GM11168 (cell line): ENCODE measurements at regions not wholly inside any gene's neighbourhood (a gene's known extent, or its start where the extent isn't known, plus 50 kb on each side); places are given as distances from the start of the nearest gene placed in this dataset.

Experiments used
- in situ Hi-C: fragments of 300-500 bp; cut with MboI; formaldehyde crosslinking; loops from one replicate; pipeline ENCODE4 v1.12.0; 2022; ENCODE audit warnings: low sequenced_read_pairs; ENCODE audit not compliant: unreplicated experiment

DNA sequence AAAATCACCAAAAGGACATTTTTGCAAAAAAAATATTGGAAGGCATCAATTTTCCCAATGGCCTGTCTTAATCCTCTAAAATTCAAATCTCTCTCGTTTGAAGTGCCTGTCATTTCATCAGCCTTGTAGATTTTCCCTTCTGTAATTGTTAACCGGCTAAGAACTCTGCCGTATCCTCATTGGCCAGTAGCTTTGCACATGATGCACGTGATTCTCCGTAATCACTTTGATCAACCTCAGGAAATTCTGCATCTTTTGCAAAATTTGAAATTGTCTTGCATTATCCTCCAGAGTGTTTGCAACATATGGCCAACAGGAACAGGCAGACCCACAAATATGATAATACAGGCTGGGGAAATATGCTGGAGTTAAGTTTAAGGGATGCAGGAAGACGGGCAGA is 184.2 kb upstream of the RPL38 start:
- in situ Hi-C loops = no loop called here

- in situ Hi-C loops = no loop called here
Observed at GRCh38 chr17:74019860-74020259, 183.6 kb upstream of the RPL38 start.

DNA sequence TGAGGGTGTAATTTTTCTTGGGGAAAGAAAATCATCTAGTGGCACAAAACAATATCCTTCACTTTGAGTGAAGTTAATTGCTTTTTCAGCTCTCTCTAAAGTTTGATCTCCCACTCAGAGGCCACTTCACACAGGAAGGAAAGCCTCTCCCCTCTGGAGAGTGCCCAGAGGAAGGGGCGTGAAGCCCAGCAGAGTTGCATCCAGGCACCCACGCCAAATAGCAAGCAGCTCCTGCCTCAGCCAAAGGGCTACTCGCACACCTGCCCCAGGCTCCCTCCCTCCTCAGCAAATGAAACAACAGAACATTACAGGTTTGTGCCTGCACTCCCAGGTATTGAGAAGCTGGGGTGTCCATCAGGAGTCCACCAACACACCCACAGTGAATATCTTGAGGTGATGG is 183.0 kb upstream of the RPL38 start:
- in situ Hi-C loops = no loop called here

DNA sequence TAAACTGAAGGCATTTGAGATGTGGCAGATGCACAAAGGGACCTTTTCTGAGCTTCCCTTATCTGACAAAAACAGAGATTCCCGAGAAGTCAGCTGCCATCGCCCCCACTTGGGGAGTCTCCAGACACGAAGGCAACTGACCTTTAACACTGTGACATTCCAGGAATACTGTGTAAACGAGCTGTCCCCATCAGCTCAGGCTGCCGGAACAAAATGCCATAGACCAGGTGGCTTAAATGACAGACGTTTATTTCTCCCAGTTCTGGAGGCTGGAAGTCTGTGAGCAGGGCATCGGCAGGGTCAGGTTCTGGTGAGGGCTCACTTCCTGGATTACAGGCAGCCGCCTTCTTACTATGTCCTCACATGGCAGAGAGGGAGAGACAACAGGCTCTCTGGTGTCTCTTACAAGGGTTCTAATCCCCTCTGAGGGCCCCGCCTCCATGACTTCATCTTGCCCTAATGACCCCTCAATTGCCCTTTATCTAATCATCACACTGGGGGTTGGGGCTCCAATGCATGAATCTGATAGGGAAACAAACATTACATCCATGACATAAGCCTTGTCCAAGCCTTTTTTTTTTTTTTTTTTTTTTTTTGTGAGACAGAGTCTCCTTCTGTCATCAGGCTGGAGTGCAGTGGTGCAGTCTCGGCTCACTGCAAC is 178.5 kb upstream of the RPL38 start:
- in situ Hi-C loops = no loop called here

GRCh38 chr17:74027444-74027843 is 176.0 kb upstream of the RPL38 start:
- in situ Hi-C loops = no loop called here

- in situ Hi-C loops = no loop called here
Observed at GRCh38 chr17:74028354-74029116, 174.9 kb upstream of the RPL38 start.

DNA sequence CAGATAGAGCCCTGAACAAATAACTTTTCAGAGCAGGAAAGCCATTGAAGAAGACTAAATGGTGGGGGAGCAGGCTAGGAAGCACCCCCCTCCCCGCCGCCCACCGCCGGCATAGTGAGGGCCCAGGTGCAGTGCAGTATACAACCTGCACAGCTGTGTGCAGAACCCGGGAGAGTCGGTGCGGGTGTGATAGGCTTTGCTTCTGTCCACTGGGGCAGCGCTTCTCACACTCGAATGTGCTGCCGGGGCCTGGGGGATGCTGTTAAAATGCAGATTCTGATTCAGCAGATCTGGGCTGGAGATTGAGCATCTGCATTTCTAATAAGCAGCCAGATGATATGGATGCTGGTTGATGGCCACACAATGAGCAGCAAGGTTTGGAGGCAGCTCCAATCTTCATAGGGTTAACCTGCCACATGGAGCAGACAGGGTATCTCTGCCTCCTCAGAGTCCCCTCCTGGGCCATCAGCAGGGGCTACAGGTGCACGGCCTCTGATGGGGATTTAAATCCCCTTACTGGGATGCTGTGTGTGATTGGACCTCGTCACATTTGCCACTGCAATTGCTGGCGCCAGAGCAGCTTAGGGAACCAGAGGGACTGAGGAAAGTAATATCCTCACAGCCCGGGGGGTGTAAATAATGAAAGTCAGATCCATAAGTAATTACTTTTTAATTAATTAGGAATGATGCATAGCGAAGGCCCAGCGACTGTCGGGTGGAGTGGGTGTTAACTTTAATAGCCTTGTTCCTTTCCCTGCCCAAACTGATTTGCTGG is 172.0 kb upstream of the RPL38 start:
- in situ Hi-C loops = no loop called here

DNA sequence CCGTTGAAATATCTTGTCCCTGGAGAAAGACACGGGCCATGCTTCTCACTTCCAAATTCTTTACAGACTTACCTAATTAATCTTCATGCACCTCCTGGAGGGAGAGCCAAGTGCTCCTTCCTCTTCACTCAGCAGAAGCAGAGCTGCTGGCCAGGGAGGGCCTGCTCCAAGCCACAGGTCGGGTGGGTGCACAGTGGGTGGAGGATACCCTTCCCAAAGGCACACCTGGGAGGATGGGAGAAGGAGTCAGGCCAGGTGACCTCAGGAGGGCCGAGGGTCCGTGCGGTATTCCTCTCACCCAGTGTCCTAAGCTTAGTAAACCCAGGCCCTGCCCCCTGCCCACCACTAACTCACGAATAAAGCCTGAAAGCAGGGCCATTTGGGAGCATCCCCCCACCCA is 171.3 kb upstream of the RPL38 start:
- in situ Hi-C loops = no loop called here

GRCh38 chr17:74037320-74037719 is 166.2 kb upstream of the RPL38 start:
- in situ Hi-C loops = no loop called here

- in situ Hi-C loops = no loop called here
Observed at GRCh38 chr17:74040291-74040690, 163.2 kb upstream of the RPL38 start.

GRCh38 chr17:74040729-74041128 is 162.7 kb upstream of the RPL38 start:
- in situ Hi-C loops = no loop called here

GRCh38 chr17:74041869-74042640 is 161.4 kb upstream of the RPL38 start:
- in situ Hi-C loops = no loop called here

GRCh38 chr17:74042744-74043486 is 160.6 kb upstream of the RPL38 start:
- in situ Hi-C loops = no loop called here

DNA sequence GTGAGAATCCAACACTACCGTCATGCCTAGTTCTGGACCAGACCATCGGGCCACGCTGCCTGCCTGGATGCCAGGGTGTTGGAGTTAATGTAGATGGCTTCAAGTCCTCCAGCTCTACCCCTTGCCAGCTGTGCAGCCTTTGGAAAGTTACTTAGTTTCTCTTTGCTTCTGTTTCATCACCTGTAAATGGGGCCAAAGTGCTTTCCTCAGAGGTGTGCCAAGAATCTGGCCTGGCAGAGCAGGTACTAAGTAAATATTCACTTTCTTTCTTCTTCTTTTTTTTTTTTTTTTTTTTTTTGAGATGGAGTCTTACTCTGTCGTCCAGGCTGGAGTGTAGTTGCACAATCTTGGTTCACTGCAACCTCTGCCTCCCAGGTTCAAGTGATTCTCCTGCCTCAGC is 159.5 kb upstream of the RPL38 start:
- in situ Hi-C loops = no loop called here

- in situ Hi-C loops = no loop called here
Observed at GRCh38 chr17:74045608-74046280, 157.7 kb upstream of the RPL38 start.

- in situ Hi-C loops = no loop called here
Observed at GRCh38 chr17:74049167-74049966, 154.1 kb upstream of the RPL38 start.

DNA sequence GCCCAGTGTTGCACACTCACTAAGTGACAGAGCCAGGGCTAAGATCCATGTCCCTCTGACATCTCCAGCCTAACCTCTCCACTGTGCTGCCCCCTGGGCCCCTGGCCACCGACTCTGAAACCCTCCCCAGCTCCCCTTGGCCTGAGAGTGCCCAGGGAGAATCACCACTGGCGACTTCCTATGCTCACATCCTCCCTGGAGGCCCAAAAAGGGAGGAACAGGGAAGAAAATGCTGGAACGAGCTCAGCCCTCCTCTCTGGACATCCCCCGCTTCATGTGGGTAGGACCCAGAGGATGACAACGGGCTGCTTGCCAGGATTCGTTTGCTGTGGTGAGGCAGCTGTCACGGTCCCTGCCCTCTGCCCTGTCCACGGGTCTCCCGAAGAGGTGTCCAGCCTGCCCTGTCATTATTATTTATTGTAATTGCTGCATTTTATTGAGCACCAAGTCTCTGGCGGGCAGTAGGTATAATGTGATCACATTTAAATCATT is 153.5 kb upstream of the RPL38 start:
- in situ Hi-C loops = no loop called here

DNA sequence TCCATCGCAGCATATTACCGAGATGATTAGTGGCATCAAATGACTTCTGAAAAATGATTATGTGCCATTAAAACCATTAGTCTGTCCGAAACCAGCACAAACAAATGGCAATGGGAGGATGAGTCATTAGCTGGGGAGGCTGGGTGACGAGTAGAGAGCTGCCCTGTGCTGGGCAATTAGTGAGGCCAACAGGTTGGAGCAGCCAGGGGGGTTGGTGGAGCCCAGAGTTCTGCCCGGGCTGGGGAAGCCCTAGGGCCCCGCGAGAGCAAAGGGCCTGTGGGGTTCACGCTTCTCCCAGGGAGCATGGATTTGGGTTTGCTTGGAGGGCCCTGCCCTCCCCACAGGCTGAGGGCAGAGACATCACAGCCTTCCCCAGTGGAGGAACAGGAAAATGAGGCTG is 152.1 kb upstream of the RPL38 start:
- in situ Hi-C loops = no loop called here
